ENCODE measurements at regions not wholly inside any gene's neighbourhood (a gene's known extent, or its start where the extent isn't known, plus 50 kb on each side); places are given as distances from the start of the nearest gene placed in this dataset.

GRCh38 chr13:79791471-79792042 lies 310.6 kb downstream of the NDFIP2 start:
- H3K4me1 Mint-ChIP-seq (ENCODE audit: low read depth), result no peaks in the 10 kb centered on the region
- H3K27ac Mint-ChIP-seq, result no peak overlapping the region
- no peaks in the 10 kb centered on the region for H3K36me3 Mint-ChIP-seq
- peaks cover 3% of the 10 kb centered on the region for H3K9me3 Mint-ChIP-seq (ENCODE audit: low read depth)
- no peaks in the 10 kb centered on the region for H3K27me3 Mint-ChIP-seq
- no peak overlapping the region for H3K4me3 Mint-ChIP-seq

GRCh38 chr13:79786176-79786575 lies 305.2 kb downstream of the NDFIP2 start:
- H3K4me1 Mint-ChIP-seq (ENCODE audit: low read depth), result no peaks in the 10 kb centered on the region
- no peak overlapping the region for H3K27ac Mint-ChIP-seq
- H3K27me3 Mint-ChIP-seq, result no peaks in the 10 kb centered on the region
- no peak overlapping the region for H3K4me3 Mint-ChIP-seq
- H3K36me3 Mint-ChIP-seq, result no peaks in the 10 kb centered on the region
- H3K9me3 Mint-ChIP-seq (ENCODE audit: low read depth), result peaks cover 3% of the 10 kb centered on the region

DNA sequence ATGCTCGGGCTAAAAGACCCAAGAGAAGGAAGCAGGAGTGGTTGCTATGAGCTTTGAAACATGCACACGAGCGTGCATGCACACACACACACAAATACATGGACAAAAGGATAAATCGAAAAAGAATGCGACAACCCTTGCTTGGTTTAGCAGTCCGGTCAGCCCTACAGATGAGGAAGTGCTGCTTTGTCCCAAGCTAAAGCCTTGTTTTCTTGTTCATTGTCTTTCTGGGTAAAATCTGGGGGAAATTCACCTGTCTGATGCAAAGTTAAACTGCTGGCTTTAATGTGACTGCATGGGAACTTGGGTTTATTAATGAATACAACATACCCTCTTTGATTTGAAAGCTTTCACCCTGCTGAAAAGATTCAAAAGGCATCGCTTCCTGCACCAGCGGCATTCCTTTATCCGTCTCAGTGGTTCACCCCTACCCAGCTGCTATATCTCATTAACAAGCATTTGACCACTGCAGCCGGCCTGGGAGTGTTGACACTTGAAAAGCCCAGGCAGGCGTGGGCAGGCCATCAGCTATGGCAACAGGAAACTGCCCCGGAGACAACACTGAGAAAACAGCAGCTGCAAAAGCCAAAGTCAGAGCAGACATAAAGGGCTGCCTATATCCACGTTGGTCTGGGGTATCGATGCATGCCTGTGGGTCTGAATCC lies 301.7 kb downstream of the NDFIP2 start:
- Mint-ChIP-seq H3K36me3 (no peaks in the 10 kb centered on the region), H3K27ac (no peak overlapping the region), H3K4me1 (ENCODE audit: low read depth) (no peaks in the 10 kb centered on the region), H3K4me3 (no peak overlapping the region), H3K9me3 (ENCODE audit: low read depth) (peaks cover 3% of the 10 kb centered on the region), H3K27me3 (no peaks in the 10 kb centered on the region)

DNA sequence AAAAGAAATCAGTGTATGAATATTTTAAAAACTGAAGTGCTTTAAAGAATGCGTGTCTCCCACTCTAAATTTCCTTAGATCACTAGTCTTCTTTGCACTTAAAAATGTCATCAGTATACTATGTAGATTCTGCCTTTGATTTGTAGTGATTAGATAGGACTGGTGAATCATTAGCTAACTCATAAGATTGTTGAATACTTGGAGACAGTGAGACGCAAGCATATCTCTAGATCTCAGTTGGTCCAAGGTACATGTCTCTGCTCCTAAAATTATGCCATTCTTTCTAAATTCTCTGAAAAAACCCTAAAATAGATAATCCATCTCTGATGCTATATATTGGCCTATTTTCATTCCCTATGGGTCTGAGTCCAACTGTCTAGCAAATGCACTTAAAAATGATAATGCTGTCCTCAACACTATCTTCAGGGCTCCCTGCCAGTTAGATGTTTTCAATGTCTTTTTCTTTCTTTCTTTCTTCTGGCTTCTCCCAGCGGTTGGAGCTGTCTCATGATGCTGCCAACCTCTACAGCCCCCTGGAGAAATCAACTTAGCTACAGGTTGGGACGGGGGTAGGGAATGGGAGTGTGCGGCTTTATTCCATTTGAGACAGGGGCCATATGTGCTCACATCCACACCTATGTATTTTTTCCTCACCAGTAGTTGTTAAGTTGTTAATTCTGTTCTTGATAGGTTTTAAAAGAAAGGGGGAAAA lies 301.0 kb downstream of the NDFIP2 start:
- peaks cover 3% of the 10 kb centered on the region for H3K9me3 Mint-ChIP-seq (ENCODE audit: low read depth)
- no peaks in the 10 kb centered on the region for H3K4me1 Mint-ChIP-seq (ENCODE audit: low read depth)
- H3K27ac Mint-ChIP-seq, result no peak overlapping the region
- no peaks in the 10 kb centered on the region for H3K36me3 Mint-ChIP-seq
- H3K27me3 Mint-ChIP-seq, result no peaks in the 10 kb centered on the region
- no peak overlapping the region for H3K4me3 Mint-ChIP-seq

DNA sequence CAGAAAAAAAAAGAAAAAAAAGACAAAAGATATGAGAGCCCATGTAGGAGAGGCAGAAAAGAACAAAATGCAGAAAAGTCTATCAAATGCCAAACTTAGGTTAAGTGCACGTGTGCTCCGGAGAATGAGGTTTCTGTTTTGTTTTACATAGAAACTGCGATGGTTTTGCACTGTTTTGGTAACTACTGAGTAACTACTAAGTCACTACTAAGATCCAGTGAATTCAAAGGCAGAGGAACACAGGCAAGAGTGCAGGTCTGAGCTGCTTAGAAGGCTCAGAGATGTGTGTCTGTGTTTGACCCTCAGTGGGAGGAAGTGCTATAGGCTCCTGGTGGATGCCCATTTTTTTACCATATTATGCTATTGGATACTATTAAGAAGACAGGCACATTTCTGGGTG lies 299.3 kb downstream of the NDFIP2 start:
- Mint-ChIP-seq H3K4me1 (ENCODE audit: low read depth) (no peaks in the 10 kb centered on the region), H3K27ac (no peak overlapping the region), H3K36me3 (no peaks in the 10 kb centered on the region), H3K9me3 (ENCODE audit: low read depth) (no peaks in the 10 kb centered on the region), H3K27me3 (no peaks in the 10 kb centered on the region), H3K4me3 (no peak overlapping the region)

DNA sequence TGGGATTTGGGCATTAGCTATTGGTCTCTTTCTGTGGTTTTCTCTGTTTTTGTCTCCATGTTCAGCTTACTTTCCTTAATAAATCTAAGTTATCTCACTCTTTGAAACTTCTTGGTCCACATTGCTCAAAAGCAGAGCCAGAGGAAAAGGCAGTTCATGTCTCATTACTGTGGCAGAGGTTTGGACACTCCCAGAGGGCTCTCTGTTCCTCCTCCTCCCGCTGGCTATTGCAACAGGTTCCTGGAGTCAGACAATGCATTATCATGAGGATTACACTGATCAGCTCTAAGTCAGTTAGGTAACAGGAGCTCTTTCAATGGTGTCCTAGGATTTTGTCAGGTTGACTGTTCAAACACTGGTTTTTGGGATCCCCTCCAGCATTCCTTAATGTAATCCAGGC lies 298.8 kb downstream of the NDFIP2 start:
- Mint-ChIP-seq H3K36me3 (no peaks in the 10 kb centered on the region), H3K4me3 (no peak overlapping the region), H3K27me3 (no peaks in the 10 kb centered on the region), H3K27ac (no peak overlapping the region), H3K9me3 (ENCODE audit: low read depth) (no peaks in the 10 kb centered on the region), H3K4me1 (ENCODE audit: low read depth) (no peaks in the 10 kb centered on the region)

GRCh38 chr13:79778741-79779460 lies 297.9 kb downstream of the NDFIP2 start:
- no peaks in the 10 kb centered on the region for H3K9me3 Mint-ChIP-seq (ENCODE audit: low read depth)

GRCh38 chr13:79777504-79777903 lies 296.5 kb downstream of the NDFIP2 start:
- H3K27ac Mint-ChIP-seq, result no peak overlapping the region
- H3K9me3 Mint-ChIP-seq (ENCODE audit: low read depth), result no peaks in the 10 kb centered on the region
- H3K4me1 Mint-ChIP-seq (ENCODE audit: low read depth), result no peaks in the 10 kb centered on the region

More at GRCh38 chr13:79778741-79779460, 297.9 kb downstream of the NDFIP2 start:
- H3K36me3 Mint-ChIP-seq, result no peaks in the 10 kb centered on the region
- H3K27me3 Mint-ChIP-seq, result peaks cover 1% of the 10 kb centered on the region
- H3K4me1 Mint-ChIP-seq (ENCODE audit: low read depth), result no peaks in the 10 kb centered on the region
- H3K27ac Mint-ChIP-seq, result no peak overlapping the region
- H3K4me3 Mint-ChIP-seq, result no peak overlapping the region

DNA sequence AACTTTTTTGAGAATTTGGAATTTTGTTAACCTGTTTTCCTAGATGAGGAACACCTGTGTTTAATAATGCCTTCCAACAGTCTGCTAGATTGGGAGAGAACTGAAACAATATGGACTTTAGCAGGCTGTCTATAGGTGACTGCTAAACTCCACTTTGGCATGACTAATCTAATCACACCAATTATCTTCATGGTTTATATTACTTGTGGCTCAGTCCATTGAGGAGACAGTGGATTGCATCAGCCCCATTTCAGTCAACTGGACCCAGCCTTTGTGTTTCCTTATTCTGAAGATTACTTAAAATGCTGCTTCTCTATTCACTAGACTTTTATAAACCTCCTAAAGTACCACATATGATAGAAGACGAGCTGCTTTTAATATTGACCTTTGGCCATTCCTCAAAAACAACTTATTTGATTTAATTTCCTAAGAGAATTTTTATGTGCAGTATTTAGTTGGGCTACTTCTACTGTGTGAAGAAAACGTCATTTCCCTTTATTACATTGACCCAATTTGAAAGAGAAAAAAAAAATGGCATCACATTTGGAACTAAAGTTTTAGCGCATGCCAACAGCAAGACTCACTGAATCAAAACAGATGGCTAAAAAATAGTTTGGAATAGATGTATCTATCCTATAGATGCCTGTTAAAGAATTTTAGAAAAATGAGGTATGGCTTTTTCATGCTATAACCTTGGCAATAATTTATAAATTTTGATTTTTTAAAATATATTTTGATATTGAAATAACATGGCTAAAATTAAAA lies 295.8 kb downstream of the NDFIP2 start:
- Mint-ChIP-seq H3K36me3 (no peaks in the 10 kb centered on the region), H3K27me3 (peaks cover 1% of the 10 kb centered on the region), H3K9me3 (ENCODE audit: low read depth) (peaks cover 1% of the 10 kb centered on the region), H3K27ac (no peak overlapping the region), H3K4me3 (no peak overlapping the region), H3K4me1 (ENCODE audit: low read depth) (no peaks in the 10 kb centered on the region)

More at GRCh38 chr13:79777504-79777903, 296.5 kb downstream of the NDFIP2 start:
- peaks cover 1% of the 10 kb centered on the region for H3K27me3 Mint-ChIP-seq
- no peak overlapping the region for H3K4me3 Mint-ChIP-seq
- H3K36me3 Mint-ChIP-seq, result no peaks in the 10 kb centered on the region

DNA sequence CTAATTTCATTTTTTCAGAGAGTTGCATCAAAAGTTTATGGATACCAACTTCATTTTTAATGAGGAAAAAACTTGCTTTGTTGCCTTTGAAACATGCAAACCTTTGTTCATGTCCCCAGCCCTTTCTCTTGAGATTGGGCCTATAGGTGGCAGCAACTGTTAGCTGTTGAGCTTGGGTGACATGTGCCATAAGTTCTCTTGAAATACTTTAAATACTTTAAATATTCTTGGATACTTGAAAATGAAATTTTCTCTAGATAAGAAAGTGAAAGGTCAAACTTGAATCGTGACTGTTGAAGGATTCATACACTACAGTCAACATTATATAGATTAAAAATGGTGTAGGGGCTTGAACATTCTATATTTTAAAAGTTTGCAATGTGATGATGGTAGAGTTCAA lies 294.9 kb downstream of the NDFIP2 start:
- no peaks in the 10 kb centered on the region for H3K4me1 Mint-ChIP-seq (ENCODE audit: low read depth)
- peaks cover 6% of the 10 kb centered on the region for H3K9me3 Mint-ChIP-seq (ENCODE audit: low read depth)
- H3K27me3 Mint-ChIP-seq, result peaks cover 1% of the 10 kb centered on the region
- no peaks in the 10 kb centered on the region for H3K36me3 Mint-ChIP-seq
- no peak overlapping the region for H3K4me3 Mint-ChIP-seq
- no peak overlapping the region for H3K27ac Mint-ChIP-seq

DNA sequence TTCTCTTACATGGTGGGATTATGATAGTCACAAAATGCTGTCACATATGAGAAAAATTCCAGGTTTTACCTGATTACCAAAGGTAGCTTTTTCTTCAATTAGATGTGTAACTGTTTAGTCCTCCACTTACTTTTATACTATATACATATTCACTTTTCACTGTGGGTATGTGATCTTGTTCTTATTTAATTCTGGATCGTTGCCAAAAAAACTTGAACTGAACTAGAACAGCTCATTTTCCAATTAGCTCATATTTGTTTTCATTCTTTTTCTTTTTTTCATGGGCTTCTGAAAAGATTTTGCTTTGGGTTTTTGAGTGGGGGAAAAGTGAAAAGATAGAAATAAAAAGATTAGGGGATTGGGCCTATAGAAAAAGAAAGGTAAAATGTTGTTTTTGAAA lies 291.9 kb downstream of the NDFIP2 start:
- Mint-ChIP-seq H3K27ac (no peak overlapping the region), H3K9me3 (ENCODE audit: low read depth) (peaks cover 6% of the 10 kb centered on the region), H3K36me3 (no peaks in the 10 kb centered on the region), H3K4me1 (ENCODE audit: low read depth) (no peaks in the 10 kb centered on the region), H3K4me3 (no peak overlapping the region), H3K27me3 (peaks cover 1% of the 10 kb centered on the region)

GRCh38 chr13:79771493-79771892 lies 290.5 kb downstream of the NDFIP2 start:
- H3K4me3 Mint-ChIP-seq, result no peak overlapping the region
- H3K36me3 Mint-ChIP-seq, result no peaks in the 10 kb centered on the region
- no peak overlapping the region for H3K27ac Mint-ChIP-seq
- H3K4me1 Mint-ChIP-seq (ENCODE audit: low read depth), result no peaks in the 10 kb centered on the region
- H3K9me3 Mint-ChIP-seq (ENCODE audit: low read depth), result peaks cover 6% of the 10 kb centered on the region
- peaks cover 1% of the 10 kb centered on the region for H3K27me3 Mint-ChIP-seq

- H3K36me3 Mint-ChIP-seq, result no peaks in the 10 kb centered on the region
- H3K27ac Mint-ChIP-seq, result no peak overlapping the region
- no peaks in the 10 kb centered on the region for H3K4me1 Mint-ChIP-seq (ENCODE audit: low read depth)
- H3K27me3 Mint-ChIP-seq, result peaks cover 1% of the 10 kb centered on the region
- H3K4me3 Mint-ChIP-seq, result no peak overlapping the region
- H3K9me3 Mint-ChIP-seq (ENCODE audit: low read depth), result peaks cover 6% of the 10 kb centered on the region
Observed at GRCh38 chr13:79770056-79770455, 289.1 kb downstream of the NDFIP2 start.

DNA sequence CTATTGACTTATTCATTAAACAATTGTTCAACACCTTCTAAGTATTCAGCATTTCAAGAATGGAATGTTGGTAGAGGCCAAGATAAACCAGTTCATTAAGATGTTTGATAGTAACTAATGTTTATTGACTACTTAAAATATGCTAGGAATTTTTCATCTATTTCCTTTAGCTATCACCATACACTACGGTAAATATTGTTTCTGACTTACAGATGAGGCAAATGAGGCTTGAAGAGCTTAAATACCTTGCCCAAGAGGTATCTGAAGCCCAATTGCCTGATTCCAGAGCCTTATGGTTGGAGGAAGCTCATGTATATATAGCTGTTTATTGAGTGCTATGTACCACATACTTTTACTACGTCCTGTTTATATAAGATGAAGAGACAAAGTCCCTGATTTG lies 286.2 kb downstream of the NDFIP2 start:
- peaks cover 9% of the 10 kb centered on the region for H3K9me3 Mint-ChIP-seq (ENCODE audit: low read depth)
- no peaks in the 10 kb centered on the region for H3K27me3 Mint-ChIP-seq
- no peak overlapping the region for H3K27ac Mint-ChIP-seq
- H3K4me1 Mint-ChIP-seq (ENCODE audit: low read depth), result no peaks in the 10 kb centered on the region
- no peak overlapping the region for H3K4me3 Mint-ChIP-seq
- no peaks in the 10 kb centered on the region for H3K36me3 Mint-ChIP-seq

All from activated naive CD8-positive, alpha-beta T cell (primary cell).